Endothelial cell of umbilical vein (primary cell): ENCODE measurements at regions not wholly inside any gene's neighbourhood (a gene's known extent, or its start where the extent isn't known, plus 50 kb on each side); places are given as distances from the start of the nearest gene placed in this dataset.

Experiments
- BruUV-seq: library from RNA; stranded (reverse); fragments of 400-500 nt; replicated peaks from 2 replicates; lab custom pipeline; 2021; lab: Mats Ljungman, UMichigan
- CTCF ChIA-PET: fragments of 300-600, 350-600 bp; sonication (Branson Sonifier 250); formaldehyde crosslinking; loops from one replicate; lab custom pipeline; 2021; ENCODE audit warnings: antibody characterized with exemption, inconsistent platforms; lab: Charles Lee
- POLR2A ChIA-PET: fragments of 300-600, 350-600 bp; sonication (Branson Sonifier 250); formaldehyde crosslinking; loops from one replicate; lab custom pipeline; 2021; ENCODE audit warnings: antibody characterized with exemption, inconsistent platforms; lab: Charles Lee
- DNase-seq: peaks from one replicate; pipeline ENCODE4 v3.0.0-alpha.2; 2011; ENCODE audit warnings: low read depth, low spot score
- FAIRE-seq: peaks from 2 replicates; lab custom pipeline; 2011; peaks lifted over from hg19 to GRCh38; lab: Jason Lieb, UNC
- H2AFZ ChIP-seq: 2 replicates; pipeline ENCODE4 v1.6.0; 2012; ENCODE audit warnings: low read depth, low read length, control low read depth, inconsistent platforms
- H3K27ac ChIP-seq: 2 replicates; pipeline ENCODE4 v1.5.1; 2011; ENCODE audit warnings: low read depth, mild to moderate bottlenecking, control low read depth, low read length, moderate library complexity; ENCODE audit not compliant: insufficient read depth
- H3K27me3 ChIP-seq, 2 experiments: 2 replicates each; pipeline versions ENCODE4 v1.6.0 to v1.6.1; 2011; ENCODE audit warnings: low read length in 2 of 2, mixed read lengths in 1 of 2; ENCODE audit not compliant: control insufficient read depth in 2 of 2, insufficient read depth in 2 of 2
- H3K36me3 ChIP-seq, 2 experiments: 2 replicates in 1 of 2; 3 replicates in 1 of 2; pipeline ENCODE4 v1.5.1; 2011; ENCODE audit warnings: low read length in 2 of 2, mild to moderate bottlenecking in 1 of 2, moderate library complexity in 1 of 2; ENCODE audit not compliant: control insufficient read depth in 2 of 2, insufficient read depth in 2 of 2; ENCODE audit errors: extremely low read depth in 1 of 2
- H3K4me1 ChIP-seq: 3 replicates; pipeline ENCODE4 v1.5.1; 2011; ENCODE audit warnings: mild to moderate bottlenecking, low read length; ENCODE audit not compliant: control insufficient read depth, insufficient read depth; ENCODE audit errors: extremely low read depth
- H3K4me2 ChIP-seq: 2 replicates; pipeline ENCODE4 v1.6.1; 2011; ENCODE audit warnings: low read length, control low read depth, mixed read lengths; ENCODE audit not compliant: insufficient read depth
- H3K4me3 ChIP-seq, 3 experiments: fragments of 200-600 bp in 1 of 3; sonication (generic), shearing (Covaris generic) in 1 of 3; replicated peaks in 1 of 3; 2 replicates each; pipeline ENCODE4 v1.5.1; 2011 to 2016; ENCODE audit warnings: control low read depth in 3 of 3, low read length in 3 of 3, mild to moderate bottlenecking in 2 of 3, inconsistent platforms in 1 of 3, low read depth in 1 of 3, moderate library complexity in 1 of 3; ENCODE audit not compliant: insufficient read depth in 1 of 3
- H3K79me2 ChIP-seq: 2 replicates; pipeline ENCODE4 v1.6.0; 2012; ENCODE audit warnings: low read length, inconsistent platforms; ENCODE audit not compliant: control insufficient read depth, insufficient read depth
- H3K9ac ChIP-seq: replicated peaks from 2 replicates; pipeline ENCODE3; 2011; ENCODE audit warnings: low read length, control low read depth; ENCODE audit not compliant: insufficient read depth; ENCODE audit errors: extremely low read depth
- H3K9me1 ChIP-seq: replicated peaks from 3 replicates; pipeline ENCODE4 v1.6.0; 2011; ENCODE audit warnings: mild to moderate bottlenecking, low read length; ENCODE audit not compliant: control insufficient read depth, insufficient read depth; ENCODE audit errors: extremely low read depth
- H3K9me3 ChIP-seq: replicated peaks from 2 replicates; pipeline ENCODE4 v1.5.1; 2012; ENCODE audit warnings: low read length, inconsistent platforms; ENCODE audit not compliant: control insufficient read depth, insufficient read depth
- H4K20me1 ChIP-seq: replicated peaks from 2 replicates; pipeline ENCODE3; 2011; ENCODE audit warnings: mild to moderate bottlenecking, low read length; ENCODE audit not compliant: control insufficient read depth, insufficient read depth; ENCODE audit errors: extremely low read depth
- EZH2 ChIP-seq: IDR thresholded peaks from 2 replicates; pipeline ENCODE4 v1.6.1; 2012; ENCODE audit warnings: borderline replicate concordance, low read depth, mild to moderate bottlenecking, moderate library complexity, low read length, inconsistent platforms; ENCODE audit not compliant: severe bottlenecking
- FOS ChIP-seq: IDR thresholded peaks from 2 replicates; pipeline ENCODE4 v1.6.1; 2011; ENCODE audit warnings: mild to moderate bottlenecking, low read length, moderate library complexity, borderline replicate concordance; ENCODE audit not compliant: insufficient read depth
- GATA2 ChIP-seq: IDR thresholded peaks from 2 replicates; pipeline ENCODE4 v1.7.0; 2011; ENCODE audit warnings: low read depth, mild to moderate bottlenecking, moderate library complexity, mixed read lengths, low read length; ENCODE audit not compliant: insufficient read length, insufficient read depth
- JUN ChIP-seq: IDR thresholded peaks from 2 replicates; pipeline ENCODE4 v1.6.1; 2011; ENCODE audit warnings: borderline replicate concordance, low read depth; ENCODE audit not compliant: insufficient read length, insufficient read depth
- MYC ChIP-seq: IDR thresholded peaks from one replicate; pipeline ENCODE4 v1.6.1; 2011; ENCODE audit warnings: mild to moderate bottlenecking, low read depth, low read length
- POLR2A ChIP-seq: IDR thresholded peaks from 2 replicates; pipeline ENCODE4 v1.6.1; 2012; ENCODE audit warnings: low read depth, mild to moderate bottlenecking, control low read depth, low read length
- POLR2AphosphoS5 ChIP-seq: IDR thresholded peaks from 2 replicates; pipeline ENCODE4 v1.6.1; 2012; ENCODE audit warnings: low read depth, mild to moderate bottlenecking, control low read depth, low read length, moderate library complexity; ENCODE audit not compliant: insufficient read depth
- dilution Hi-C: fragments of 300-500 bp; cut with MboI; formaldehyde crosslinking; loops from one replicate; pipeline ENCODE4 v1.15.0; 2019; ENCODE audit warnings: low sequenced_read_pairs; ENCODE audit not compliant: extremely low pct_ligation_motif_present
- intact Hi-C: fragments of 100-400 bp; cut with micrococcal nuclease; formaldehyde crosslinking; loops from one replicate; pipeline ENCODE4 v1.10.0; 2022
- TF ChIP-seq, protein P1 (sequence below), 2 donors: IDR thresholded peaks; 1 replicate in 1 of 2; 2 replicates in 1 of 2; pipeline ENCODE4 v1.5.1; 2011; ENCODE audit warnings: low read length in 2 of 2, mild to moderate bottlenecking in 2 of 2, moderate library complexity in 2 of 2, control low read depth in 1 of 2, inconsistent platforms in 1 of 2, low read depth in 1 of 2; ENCODE audit not compliant: insufficient read depth in 1 of 2; ENCODE audit errors: extremely low read depth in 1 of 2
- TF ChIP-seq, protein P2 (sequence below): IDR thresholded peaks from 2 replicates; pipeline ENCODE4 v1.6.1; 2011; ENCODE audit not compliant: insufficient read depth, insufficient read length

DNA sequence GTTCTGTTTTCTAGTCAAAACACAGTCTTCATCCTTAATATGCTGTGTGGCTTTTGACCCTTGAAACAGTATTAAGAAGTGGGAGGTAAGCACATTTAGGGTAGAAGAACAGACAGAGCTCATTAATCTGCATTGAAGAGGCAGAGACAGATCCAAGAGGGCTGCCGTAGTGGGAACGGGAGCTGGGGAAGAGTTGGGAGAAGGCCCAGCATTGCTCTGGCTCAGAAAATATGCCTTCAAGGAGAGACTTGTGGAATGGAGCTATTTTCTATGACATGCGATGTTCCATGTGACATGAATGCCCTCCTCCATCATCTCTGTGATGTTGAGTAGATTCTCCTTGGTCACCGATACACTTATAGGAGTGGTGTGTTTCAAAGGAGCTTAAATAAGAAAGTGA is 273.3 kb upstream of the BOD1L1 start:
- ChIA-PET CTCF (no interaction called here), POLR2A (no interaction called here)
- H3K4me1 ChIP-seq = no peaks in the 10 kb centered on the region
- H3K4me3 ChIP-seq = no peak overlapping the region
- dilution Hi-C loops (no loop called here), intact Hi-C loops (no loop called here)
- BruUV-seq = no TSS peak
- H3K27me3 ChIP-seq = no peaks in the 10 kb centered on the region
- H3K36me3 ChIP-seq = no peaks in the 10 kb centered on the region
- H2AFZ ChIP-seq = no peak overlapping the region
- H3K4me2 ChIP-seq = no peak overlapping the region
- H3K27ac ChIP-seq = no peak overlapping the region
- DNase-seq = no peak
- H3K9ac ChIP-seq = no peak overlapping the region
- no peaks in the 10 kb centered on the region for H4K20me1 ChIP-seq
- no peaks in the 10 kb centered on the region for H3K9me3 ChIP-seq
- no peak for FAIRE-seq
- H3K9me1 ChIP-seq = no peaks in the 10 kb centered on the region
- TF ChIP-seq POLR2AphosphoS5 (no peak), FOS (no peak), JUN (no peak), POLR2A (no peak), MYC (no peak), GATA2 (no peak), EZH2 (no peak)
- TF ChIP-seq, protein P1, sequence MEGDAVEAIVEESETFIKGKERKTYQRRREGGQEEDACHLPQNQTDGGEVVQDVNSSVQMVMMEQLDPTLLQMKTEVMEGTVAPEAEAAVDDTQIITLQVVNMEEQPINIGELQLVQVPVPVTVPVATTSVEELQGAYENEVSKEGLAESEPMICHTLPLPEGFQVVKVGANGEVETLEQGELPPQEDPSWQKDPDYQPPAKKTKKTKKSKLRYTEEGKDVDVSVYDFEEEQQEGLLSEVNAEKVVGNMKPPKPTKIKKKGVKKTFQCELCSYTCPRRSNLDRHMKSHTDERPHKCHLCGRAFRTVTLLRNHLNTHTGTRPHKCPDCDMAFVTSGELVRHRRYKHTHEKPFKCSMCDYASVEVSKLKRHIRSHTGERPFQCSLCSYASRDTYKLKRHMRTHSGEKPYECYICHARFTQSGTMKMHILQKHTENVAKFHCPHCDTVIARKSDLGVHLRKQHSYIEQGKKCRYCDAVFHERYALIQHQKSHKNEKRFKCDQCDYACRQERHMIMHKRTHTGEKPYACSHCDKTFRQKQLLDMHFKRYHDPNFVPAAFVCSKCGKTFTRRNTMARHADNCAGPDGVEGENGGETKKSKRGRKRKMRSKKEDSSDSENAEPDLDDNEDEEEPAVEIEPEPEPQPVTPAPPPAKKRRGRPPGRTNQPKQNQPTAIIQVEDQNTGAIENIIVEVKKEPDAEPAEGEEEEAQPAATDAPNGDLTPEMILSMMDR (IDR thresholded peaks at IDR 0.05; ENCODE audit: extremely low read depth in 1 of 2, insufficient read depth in 1 of 2, low read depth in 1 of 2, low read length in 2 of 2) = no peak
- TF ChIP-seq, protein P2, sequence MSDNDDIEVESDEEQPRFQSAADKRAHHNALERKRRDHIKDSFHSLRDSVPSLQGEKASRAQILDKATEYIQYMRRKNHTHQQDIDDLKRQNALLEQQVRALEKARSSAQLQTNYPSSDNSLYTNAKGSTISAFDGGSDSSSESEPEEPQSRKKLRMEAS = no peak
- H3K79me2 ChIP-seq = no peaks in the 10 kb centered on the region
